ENCODE measurements at regions not wholly inside any gene's neighbourhood (a gene's known extent, or its start where the extent isn't known, plus 50 kb on each side); places are given as distances from the start of the nearest gene placed in this dataset.

DNA sequence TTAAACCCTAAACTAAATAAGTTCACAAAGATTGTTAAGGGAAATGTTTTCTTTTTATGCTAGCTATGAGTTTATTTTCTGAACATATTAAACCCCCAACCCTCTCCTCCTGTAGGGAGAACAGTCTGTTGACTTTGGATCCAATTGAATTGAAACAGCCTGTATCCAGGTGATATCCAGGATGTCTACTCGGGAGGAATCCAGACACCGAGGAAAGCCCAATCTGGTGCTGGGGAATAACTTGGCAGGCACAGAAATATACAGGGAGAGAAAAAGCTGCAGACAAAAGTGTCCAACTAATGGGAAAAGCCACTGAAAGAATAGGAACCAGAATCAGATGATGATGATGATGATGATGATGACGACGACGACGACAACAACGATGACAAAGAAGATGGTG, 93.9 kb upstream of the API5 start:
- Histone ChIP-seq H3K4me1 (ENCODE audit: control insufficient read depth in 1 of 2, low read depth in 2 of 2) (no peaks in the 10 kb centered on the region), H3K27me3 (replicated peaks; ENCODE audit: insufficient read depth) (no peaks in the 10 kb centered on the region), H3K4me3 (no peak overlapping the region), H3K36me3 (no peaks in the 10 kb centered on the region), H3K9me3 (no peaks in the 10 kb centered on the region), H3K27ac (no peak overlapping the region)
- ATAC-seq (ENCODE audit: insufficient number of reproducible peaks, low FRiP score, low read depth): no peak
- TF ChIP-seq, protein P1, sequence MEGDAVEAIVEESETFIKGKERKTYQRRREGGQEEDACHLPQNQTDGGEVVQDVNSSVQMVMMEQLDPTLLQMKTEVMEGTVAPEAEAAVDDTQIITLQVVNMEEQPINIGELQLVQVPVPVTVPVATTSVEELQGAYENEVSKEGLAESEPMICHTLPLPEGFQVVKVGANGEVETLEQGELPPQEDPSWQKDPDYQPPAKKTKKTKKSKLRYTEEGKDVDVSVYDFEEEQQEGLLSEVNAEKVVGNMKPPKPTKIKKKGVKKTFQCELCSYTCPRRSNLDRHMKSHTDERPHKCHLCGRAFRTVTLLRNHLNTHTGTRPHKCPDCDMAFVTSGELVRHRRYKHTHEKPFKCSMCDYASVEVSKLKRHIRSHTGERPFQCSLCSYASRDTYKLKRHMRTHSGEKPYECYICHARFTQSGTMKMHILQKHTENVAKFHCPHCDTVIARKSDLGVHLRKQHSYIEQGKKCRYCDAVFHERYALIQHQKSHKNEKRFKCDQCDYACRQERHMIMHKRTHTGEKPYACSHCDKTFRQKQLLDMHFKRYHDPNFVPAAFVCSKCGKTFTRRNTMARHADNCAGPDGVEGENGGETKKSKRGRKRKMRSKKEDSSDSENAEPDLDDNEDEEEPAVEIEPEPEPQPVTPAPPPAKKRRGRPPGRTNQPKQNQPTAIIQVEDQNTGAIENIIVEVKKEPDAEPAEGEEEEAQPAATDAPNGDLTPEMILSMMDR (IDR thresholded peaks at IDR 0.05): no peak
- DNase-seq (ENCODE audit: low spot score): no peak

- H3K4me1 ChIP-seq (ENCODE audit: control insufficient read depth in 1 of 2, low read depth in 2 of 2): no peaks in the 10 kb centered on the region
- TF ChIP-seq, protein P1 (IDR thresholded peaks at IDR 0.05): no peak
- H3K36me3 ChIP-seq: no peaks in the 10 kb centered on the region
- H3K4me3 ChIP-seq: no peak overlapping the region
- no peaks in the 10 kb centered on the region for H3K27me3 ChIP-seq (replicated peaks; ENCODE audit: insufficient read depth)
- ATAC-seq (ENCODE audit: insufficient number of reproducible peaks, low FRiP score, low read depth): no peak
- no peak overlapping the region for H3K27ac ChIP-seq
- DNase-seq (ENCODE audit: low spot score): no peak
- H3K9me3 ChIP-seq: no peaks in the 10 kb centered on the region
Observed at GRCh38 chr11:43222215-43222614, 89.6 kb upstream of the API5 start.

- TF ChIP-seq, protein P1 (IDR thresholded peaks at IDR 0.05): no peak
- Histone ChIP-seq H3K9me3 (no peaks in the 10 kb centered on the region), H3K4me3 (no peak overlapping the region), H3K36me3 (no peaks in the 10 kb centered on the region), H3K27ac (no peak overlapping the region), H3K27me3 (replicated peaks; ENCODE audit: insufficient read depth) (no peaks in the 10 kb centered on the region), H3K4me1 (ENCODE audit: control insufficient read depth in 1 of 2, low read depth in 2 of 2) (no peaks in the 10 kb centered on the region)
- no peak for ATAC-seq (ENCODE audit: insufficient number of reproducible peaks, low FRiP score, low read depth)
- no peak for DNase-seq (ENCODE audit: low spot score)
Observed at GRCh38 chr11:43223026-43223425, 88.8 kb upstream of the API5 start.

DNA sequence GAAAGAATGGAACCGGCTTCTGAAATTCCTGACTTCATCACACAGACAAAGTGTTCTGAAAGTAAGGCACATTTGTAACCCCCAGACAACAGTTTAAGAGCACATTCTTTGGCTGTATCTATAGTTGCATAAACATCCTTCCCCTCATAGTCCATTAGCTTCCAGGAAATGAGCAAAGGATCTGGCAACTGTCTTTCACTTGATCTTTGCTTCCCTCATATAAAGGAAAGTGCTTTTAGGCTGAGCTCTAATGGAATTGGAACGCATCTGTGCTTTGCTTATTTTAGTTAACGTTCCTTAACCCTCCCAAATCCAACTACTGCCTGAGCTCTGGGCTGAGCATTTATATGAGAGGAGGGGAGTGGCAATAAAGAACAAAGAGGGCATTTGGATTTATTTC, 76.9 kb upstream of the API5 start:
- H3K9me3 ChIP-seq: no peaks in the 10 kb centered on the region
- TF ChIP-seq, protein P1 (IDR thresholded peaks at IDR 0.05): no peak
- H3K4me1 ChIP-seq (ENCODE audit: control insufficient read depth in 1 of 2, low read depth in 2 of 2): no peaks in the 10 kb centered on the region
- DNase-seq (ENCODE audit: low spot score) (no peak), ATAC-seq (ENCODE audit: insufficient number of reproducible peaks, low FRiP score, low read depth) (no peak)
- no peaks in the 10 kb centered on the region for H3K36me3 ChIP-seq
- H3K27ac ChIP-seq: no peak overlapping the region
- no peaks in the 10 kb centered on the region for H3K27me3 ChIP-seq (replicated peaks; ENCODE audit: insufficient read depth)
- H3K4me3 ChIP-seq: no peak overlapping the region

DNA sequence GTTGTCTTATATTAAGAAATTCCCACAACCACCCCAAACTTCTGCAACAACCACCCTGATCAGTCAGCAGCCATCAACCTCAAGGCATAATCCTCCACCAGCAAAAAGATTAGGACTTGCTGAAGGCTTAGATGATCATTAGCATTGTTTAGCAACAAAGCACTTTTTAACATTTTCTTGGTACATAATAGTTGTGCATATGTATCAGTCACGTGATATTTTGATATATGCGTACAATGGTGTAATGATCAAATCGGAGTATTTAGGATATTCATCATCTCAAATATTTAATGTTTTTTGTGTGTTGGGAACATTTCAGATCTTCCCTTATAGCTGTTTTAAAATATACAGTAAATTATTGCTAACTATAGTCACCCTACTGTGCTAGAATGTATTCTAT, 73.5 kb upstream of the API5 start:
- Histone ChIP-seq H3K4me3 (no peak overlapping the region), H3K36me3 (no peaks in the 10 kb centered on the region), H3K27ac (no peak overlapping the region), H3K9me3 (no peaks in the 10 kb centered on the region), H3K27me3 (replicated peaks; ENCODE audit: insufficient read depth) (no peaks in the 10 kb centered on the region), H3K4me1 (ENCODE audit: control insufficient read depth in 1 of 2, low read depth in 2 of 2) (no peaks in the 10 kb centered on the region)
- DNase-seq (ENCODE audit: low spot score) (no peak), ATAC-seq (ENCODE audit: insufficient number of reproducible peaks, low FRiP score, low read depth) (no peak)
- TF ChIP-seq, protein P1 (IDR thresholded peaks at IDR 0.05): no peak
